GM20000 (cell line): ENCODE measurements at regions not wholly inside any gene's neighbourhood (a gene's known extent, or its start where the extent isn't known, plus 50 kb on each side); places are given as distances from the start of the nearest gene placed in this dataset.

Source experiments
- DNase-seq: peaks from one replicate; pipeline ENCODE4 v3.0.0; 2012; ENCODE audit warnings: low spot score
- CTCF ChIP-seq: IDR thresholded peaks from 2 replicates; pipeline ENCODE4 v1.5.1; 2012; ENCODE audit warnings: mild to moderate bottlenecking, control low read depth; ENCODE audit errors: extremely low read depth, missing control alignments

- no peak for DNase-seq
- no peak for TF ChIP-seq CTCF
These were observed 104.7 kb downstream of the COPRS start for GRCh38 chr17:31754239-31754945.

GRCh38 chr17:31753011-31753410 lies 106.0 kb downstream of the COPRS start:
- no peak for DNase-seq

GRCh38 chr17:31752584-31752983 lies 106.5 kb downstream of the COPRS start:
- no peak for TF ChIP-seq CTCF

More at GRCh38 chr17:31753011-31753410, 106.0 kb downstream of the COPRS start:
- no peak for TF ChIP-seq CTCF

GRCh38 chr17:31750578-31750977 lies 108.5 kb downstream of the COPRS start:
- no peak for DNase-seq
- no peak for TF ChIP-seq CTCF

More at GRCh38 chr17:31752584-31752983, 106.5 kb downstream of the COPRS start:
- no peak for DNase-seq

- TF ChIP-seq CTCF: no peak
- no peak for DNase-seq
These were observed 110.2 kb downstream of the COPRS start for GRCh38 chr17:31748881-31749280.

- no peak for DNase-seq
- no peak for TF ChIP-seq CTCF
These were observed 112.1 kb downstream of the COPRS start for GRCh38 chr17:31746884-31747495.

GRCh38 chr17:31745964-31746600 lies 113.0 kb downstream of the COPRS start:
- TF ChIP-seq CTCF: no peak
- no peak for DNase-seq
